ENCODE measurements at regions not wholly inside any gene's neighbourhood (a gene's known extent, or its start where the extent isn't known, plus 50 kb on each side); places are given as distances from the start of the nearest gene placed in this dataset.

DNA sequence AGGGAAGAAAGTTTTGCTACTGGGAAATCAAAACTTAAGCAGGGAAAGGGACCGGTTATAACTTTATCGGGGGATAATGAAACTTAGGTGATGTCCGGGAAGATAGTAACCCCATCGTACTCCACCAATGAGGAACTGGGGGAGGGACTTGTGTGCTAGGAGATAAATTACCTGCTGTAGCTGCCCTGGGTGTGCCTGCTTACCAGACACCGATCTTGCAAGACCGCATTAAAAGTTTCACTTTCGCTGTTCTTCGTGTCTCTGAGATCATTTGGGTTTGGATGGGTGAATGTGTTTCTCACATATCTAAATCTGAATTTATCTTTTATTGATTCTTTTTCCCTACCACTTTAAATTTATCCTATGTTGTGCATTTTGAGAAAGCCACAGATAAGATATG is 381.4 kb downstream of the SLITRK6 start:
- no peak for DNase-seq (ENCODE audit: extremely low read depth, low read depth)
- TF ChIP-seq, protein P1, sequence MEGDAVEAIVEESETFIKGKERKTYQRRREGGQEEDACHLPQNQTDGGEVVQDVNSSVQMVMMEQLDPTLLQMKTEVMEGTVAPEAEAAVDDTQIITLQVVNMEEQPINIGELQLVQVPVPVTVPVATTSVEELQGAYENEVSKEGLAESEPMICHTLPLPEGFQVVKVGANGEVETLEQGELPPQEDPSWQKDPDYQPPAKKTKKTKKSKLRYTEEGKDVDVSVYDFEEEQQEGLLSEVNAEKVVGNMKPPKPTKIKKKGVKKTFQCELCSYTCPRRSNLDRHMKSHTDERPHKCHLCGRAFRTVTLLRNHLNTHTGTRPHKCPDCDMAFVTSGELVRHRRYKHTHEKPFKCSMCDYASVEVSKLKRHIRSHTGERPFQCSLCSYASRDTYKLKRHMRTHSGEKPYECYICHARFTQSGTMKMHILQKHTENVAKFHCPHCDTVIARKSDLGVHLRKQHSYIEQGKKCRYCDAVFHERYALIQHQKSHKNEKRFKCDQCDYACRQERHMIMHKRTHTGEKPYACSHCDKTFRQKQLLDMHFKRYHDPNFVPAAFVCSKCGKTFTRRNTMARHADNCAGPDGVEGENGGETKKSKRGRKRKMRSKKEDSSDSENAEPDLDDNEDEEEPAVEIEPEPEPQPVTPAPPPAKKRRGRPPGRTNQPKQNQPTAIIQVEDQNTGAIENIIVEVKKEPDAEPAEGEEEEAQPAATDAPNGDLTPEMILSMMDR (IDR thresholded peaks at IDR 0.05; ENCODE audit: low read depth, low read length) = no peak

DNA sequence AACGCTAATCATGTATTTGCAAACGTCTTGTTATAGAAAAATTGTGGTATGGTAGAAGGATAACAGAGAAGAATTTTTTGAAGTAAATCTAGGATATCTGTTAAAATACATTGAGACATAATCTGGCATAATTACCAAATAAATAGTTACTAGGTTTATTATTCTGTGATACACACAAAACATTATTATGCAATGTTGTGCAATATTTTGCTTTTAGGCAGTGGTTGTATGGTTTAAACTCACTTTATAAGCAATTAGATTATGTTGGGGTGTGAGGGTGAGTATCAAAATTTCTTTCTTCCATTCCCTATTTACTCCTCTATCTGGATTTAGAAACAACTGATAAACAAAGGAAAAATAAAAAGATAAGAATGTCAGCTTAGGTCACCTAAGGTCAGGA is 385.6 kb downstream of the SLITRK6 start:
- DNase-seq (ENCODE audit: extremely low read depth, low read depth) = no peak
- TF ChIP-seq, protein P1 (IDR thresholded peaks at IDR 0.05; ENCODE audit: low read depth, low read length) = no peak

GRCh38 chr13:85412448-85412847 is 386.8 kb downstream of the SLITRK6 start:
- TF ChIP-seq, protein P1 (IDR thresholded peaks at IDR 0.05; ENCODE audit: low read depth, low read length) = no peak
- no peak for DNase-seq (ENCODE audit: extremely low read depth, low read depth)

GRCh38 chr13:85411591-85411990 is 387.6 kb downstream of the SLITRK6 start:
- TF ChIP-seq, protein P1 (IDR thresholded peaks at IDR 0.05; ENCODE audit: low read depth, low read length) = no peak
- no peak for DNase-seq (ENCODE audit: extremely low read depth, low read depth)

DNA sequence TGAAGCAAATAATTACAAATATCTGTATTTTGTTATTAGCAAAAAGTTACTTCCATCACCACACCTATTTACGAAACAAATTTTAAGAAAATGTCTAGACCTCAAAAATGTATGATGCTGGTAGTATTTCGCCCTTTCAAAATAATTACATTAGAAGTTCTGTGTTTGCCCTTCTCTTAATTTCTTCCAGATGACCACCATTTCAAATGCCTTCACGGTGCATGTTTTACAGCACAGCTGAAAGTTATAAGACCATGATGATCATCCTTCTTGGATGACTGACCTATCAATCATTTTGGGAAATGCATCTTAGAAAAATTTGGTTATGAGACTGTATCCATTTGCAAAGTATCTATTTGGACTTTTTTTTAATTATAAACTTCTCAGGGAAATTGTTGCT is 390.8 kb downstream of the SLITRK6 start:
- no peak for DNase-seq (ENCODE audit: extremely low read depth, low read depth)
- TF ChIP-seq, protein P1 (IDR thresholded peaks at IDR 0.05; ENCODE audit: low read depth, low read length) = no peak

DNA sequence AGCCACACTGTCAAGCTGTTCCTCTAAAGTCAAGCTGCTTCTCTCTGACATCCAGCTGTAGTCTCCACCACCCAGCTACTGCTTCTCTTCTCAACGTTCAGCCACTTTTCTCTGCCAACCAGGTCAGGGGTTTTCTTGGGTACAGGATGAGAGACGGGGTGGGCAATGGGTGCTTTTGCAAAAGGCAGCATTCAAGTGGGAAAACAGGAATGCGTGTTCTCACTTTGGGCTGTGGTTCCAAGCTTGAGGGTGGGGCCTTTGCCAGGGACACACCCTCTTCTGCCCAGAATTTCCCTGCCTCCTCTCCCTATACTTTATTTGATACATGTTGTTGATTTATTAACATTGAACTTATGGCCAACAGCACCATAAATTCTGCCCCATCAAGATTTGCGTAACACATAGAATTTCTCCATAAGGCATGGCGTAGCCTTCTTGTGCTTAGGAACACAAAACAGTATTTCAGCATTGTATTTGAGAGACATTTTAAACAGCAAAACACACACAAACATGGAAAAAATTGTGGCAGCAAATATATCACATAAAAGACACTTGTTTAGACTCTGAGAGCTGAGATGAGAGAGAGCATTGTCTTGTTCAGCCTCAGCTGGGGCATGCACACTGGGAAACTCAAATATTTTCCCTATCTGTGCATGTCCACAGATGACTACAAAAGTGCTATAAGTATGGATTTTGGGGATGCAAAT is 392.8 kb downstream of the SLITRK6 start:
- TF ChIP-seq, protein P1 (IDR thresholded peaks at IDR 0.05; ENCODE audit: low read depth, low read length) = no peak
- DNase-seq (ENCODE audit: extremely low read depth, low read depth) = no peak

- TF ChIP-seq, protein P1 (IDR thresholded peaks at IDR 0.05; ENCODE audit: low read depth, low read length) = no peak
- no peak for DNase-seq (ENCODE audit: extremely low read depth, low read depth)
Measured at GRCh38 chr13:85405316-85405897, 393.8 kb downstream of the SLITRK6 start.

All from AG09319 (cell line).